SW 1271 (cell line): ENCODE measurements at regions not wholly inside any gene's neighbourhood (a gene's known extent, or its start where the extent isn't known, plus 50 kb on each side); places are given as distances from the start of the nearest gene placed in this dataset.
"Not testable (repeated sequence)": the region's sequence is repeated elsewhere in the genome, so short reads cannot be mapped to it uniquely, and the experiment has no call there.

Experiments
- DNase-seq, 2 experiments: peaks; one replicate each; lab custom pipeline; 2025; lab: John Stamatoyannopoulos, UW

GRCh38 chr6:170147832-170148708 lies 142.8 kb downstream of the DLL1 start:
- no peak for DNase-seq

- no peak for DNase-seq
Observed at GRCh38 chr6:170147056-170147787, 143.7 kb downstream of the DLL1 start.

- DNase-seq: no peak
Observed at GRCh38 chr6:170146640-170147039, 144.2 kb downstream of the DLL1 start.

DNA sequence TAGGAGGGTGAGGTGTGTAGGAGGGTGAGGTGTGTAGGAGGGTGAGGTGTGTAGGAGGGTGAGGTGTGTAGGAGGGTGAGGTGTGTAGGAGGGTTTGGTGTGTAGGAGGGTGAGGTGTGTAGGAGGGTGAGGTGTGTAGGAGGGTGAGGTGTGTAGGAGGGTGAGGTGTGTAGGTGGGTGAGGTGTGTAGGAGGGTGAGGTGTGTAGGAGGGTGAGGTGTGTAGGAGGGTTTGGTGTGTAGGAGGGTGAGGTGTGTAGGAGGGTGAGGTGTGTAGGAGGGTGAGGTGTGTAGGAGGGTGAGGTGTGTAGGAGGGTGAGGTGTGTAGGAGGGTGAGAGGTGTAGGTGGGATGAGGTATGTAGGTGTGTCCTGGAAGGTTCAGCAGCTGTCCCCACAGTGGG lies 144.7 kb downstream of the DLL1 start:
- DNase-seq: not testable (repeated sequence)

DNA sequence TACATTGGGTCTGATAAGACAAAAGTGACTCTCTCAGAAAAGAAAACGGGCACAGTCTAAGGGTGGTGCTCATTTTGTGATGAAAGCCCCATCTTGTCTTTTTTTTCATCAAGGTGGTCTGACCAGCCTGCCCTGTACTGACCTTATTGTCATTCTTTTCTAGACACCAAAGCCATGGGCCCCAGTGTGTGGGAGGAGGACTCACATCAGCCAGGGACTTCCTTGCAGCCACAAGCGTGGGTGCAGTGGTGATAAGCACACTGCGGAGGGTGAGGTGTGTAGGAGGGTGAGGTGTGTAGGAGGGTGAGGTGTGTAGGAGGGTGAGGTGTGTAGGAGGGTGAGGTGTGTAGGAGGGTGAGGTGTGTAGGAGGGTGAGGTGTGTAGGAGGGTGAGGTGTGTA lies 145.2 kb downstream of the DLL1 start:
- DNase-seq: not testable (repeated sequence)

DNA sequence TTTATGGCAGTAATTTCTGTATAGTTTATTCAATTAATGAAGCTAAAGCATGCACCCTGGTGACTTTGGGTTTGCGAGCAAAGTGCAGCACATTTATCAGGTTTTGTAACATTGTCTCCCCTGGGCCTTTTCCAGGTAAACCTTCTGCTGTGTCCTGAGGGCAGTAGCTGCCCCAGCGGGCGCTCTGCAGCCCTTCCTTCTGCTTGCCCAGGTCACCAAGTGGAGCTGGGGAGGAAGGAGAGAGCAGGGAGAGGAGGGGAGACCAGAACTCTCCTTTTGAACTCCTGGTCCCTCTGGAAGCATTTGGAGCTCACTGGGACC lies 145.6 kb downstream of the DLL1 start:
- DNase-seq: no peak

GRCh38 chr6:170144571-170145271 lies 146.2 kb downstream of the DLL1 start:
- no peak for DNase-seq

GRCh38 chr6:170143401-170144150 lies 147.3 kb downstream of the DLL1 start:
- no peak for DNase-seq

- no peak for DNase-seq
Observed at GRCh38 chr6:170142559-170142958, 148.3 kb downstream of the DLL1 start.

- not testable (repeated sequence) for DNase-seq
Observed at GRCh38 chr6:170141061-170141460, 149.8 kb downstream of the DLL1 start.

- no peak for DNase-seq
Observed at GRCh38 chr6:170140129-170140528, 150.7 kb downstream of the DLL1 start.

- no peak for DNase-seq
Observed at GRCh38 chr6:170139531-170139930, 151.3 kb downstream of the DLL1 start.

DNA sequence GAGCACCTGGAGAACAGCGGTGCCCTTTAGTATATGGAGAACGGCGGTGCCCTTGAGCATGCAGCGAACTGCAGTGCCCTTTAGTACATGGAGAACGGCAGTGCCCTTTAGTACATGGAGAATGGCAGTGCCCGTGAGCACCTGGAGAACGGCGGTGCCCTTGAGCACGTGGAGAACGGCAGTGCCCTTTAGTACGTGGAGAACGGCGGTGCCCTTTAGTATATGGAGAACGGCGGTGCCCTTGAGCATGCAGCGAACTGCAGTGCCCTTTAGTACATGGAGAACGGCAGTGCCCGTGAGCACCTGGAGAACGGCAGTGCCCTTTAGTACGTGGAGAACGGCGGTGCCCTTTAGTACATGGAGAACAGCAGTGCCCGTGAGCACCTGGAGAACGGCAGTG lies 151.8 kb downstream of the DLL1 start:
- not testable (repeated sequence) for DNase-seq

- DNase-seq: no peak
Observed at GRCh38 chr6:170137911-170138910, 152.7 kb downstream of the DLL1 start.

DNA sequence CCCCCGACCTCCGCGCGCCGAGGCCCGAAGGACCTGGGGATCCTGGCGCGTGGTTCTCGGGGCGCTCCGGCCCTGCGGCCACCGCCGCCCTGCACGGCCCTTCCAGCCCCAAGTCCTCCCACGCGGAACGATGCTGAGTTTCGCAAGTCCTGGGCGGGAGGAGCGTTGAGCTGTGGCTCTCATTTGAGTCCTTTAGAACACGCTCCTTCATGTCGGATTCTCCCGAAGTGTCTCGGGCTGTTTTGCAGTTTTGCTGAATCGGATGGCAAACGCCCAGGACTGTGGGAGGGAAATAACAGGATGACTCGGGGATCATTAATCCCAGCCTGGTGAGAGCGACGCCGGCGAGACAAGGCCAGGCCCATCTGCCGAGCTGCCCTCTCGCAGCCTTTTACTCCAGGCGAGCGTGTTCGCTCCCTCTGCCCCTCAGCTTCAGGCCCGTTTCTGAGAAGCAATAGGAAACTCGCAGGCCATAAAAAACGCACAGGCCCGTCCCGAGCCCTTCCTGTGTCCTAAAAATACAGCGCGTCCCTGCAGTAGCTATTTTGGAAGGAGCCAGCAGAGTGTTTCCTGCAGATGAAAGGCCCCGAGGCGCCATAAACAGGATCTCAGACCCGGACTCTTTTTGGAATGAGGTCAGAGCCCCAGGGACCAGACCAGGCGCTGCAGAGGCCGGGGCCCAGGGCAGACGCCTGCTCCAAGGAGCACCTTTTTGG lies 153.5 kb downstream of the DLL1 start:
- no peak for DNase-seq

DNA sequence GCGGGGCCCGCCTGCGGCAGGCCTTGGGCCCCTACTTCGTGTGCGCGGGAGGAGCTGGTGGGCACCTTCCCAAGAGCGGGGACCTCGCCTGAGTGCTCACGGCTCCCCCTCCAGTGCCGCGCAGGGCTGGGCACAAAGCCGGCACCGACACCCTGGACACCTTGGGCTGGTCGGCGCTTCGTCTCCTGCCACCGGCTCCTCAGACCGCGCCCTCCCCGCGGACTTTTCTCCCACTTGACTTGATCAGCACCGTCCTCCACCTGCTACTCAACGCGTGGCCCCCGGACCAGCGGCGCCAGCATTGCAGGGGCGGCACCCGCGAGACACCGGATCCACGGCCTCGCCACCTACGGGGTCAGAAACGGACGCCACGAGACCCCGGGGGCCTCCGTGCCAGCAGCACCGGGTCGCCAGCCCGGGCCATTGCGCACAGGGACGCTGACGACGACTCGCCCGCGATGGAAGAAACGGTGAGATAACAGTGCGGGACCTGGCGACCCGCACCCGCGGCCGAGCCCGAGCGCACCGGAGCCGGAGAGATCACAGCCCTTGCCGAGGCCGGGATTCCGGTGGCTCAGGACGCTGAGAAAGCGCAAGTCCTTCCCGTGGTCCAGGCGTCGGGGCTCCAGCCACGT lies 154.2 kb downstream of the DLL1 start:
- DNase-seq: no peak

GRCh38 chr6:170135821-170136471 lies 154.9 kb downstream of the DLL1 start:
- DNase-seq: no peak

- DNase-seq: no peak
Observed at GRCh38 chr6:170135461-170135820, 155.4 kb downstream of the DLL1 start.
